HepG2 (cell line): ENCODE measurements at regions not wholly inside any gene's neighbourhood (a gene's known extent, or its start where the extent isn't known, plus 50 kb on each side); places are given as distances from the start of the nearest gene placed in this dataset.

Source experiments
- ATAC-seq: fragments of 200-7000 bp; cut with Tn5 transposase; 3 replicates; pipeline ENCODE4 v1.9.1; 2020; ENCODE audit warnings: mild to moderate bottlenecking, moderate library complexity
- BruUV-seq: library from RNA; stranded (reverse); fragments of 400-500 nt; replicated peaks from 2 replicates; lab custom pipeline; 2021; lab: Mats Ljungman, UMichigan
- CTCF ChIA-PET: fragments of 300-600 bp; formaldehyde crosslinking; extraction: SDS; loops from one replicate; lab custom pipeline; 2021; ENCODE audit warnings: low total read pairs, inconsistent platforms, low intra/inter-chr PET ratio; lab: Yijun Ruan, JAX
- POLR2A ChIA-PET: fragments of 350-600 bp; sonication (Branson Sonifier 250); formaldehyde crosslinking; loops from one replicate; lab custom pipeline; 2020; ENCODE audit warnings: antibody characterized with exemption, inconsistent platforms; lab: Yijun Ruan, JAX
- DNase-seq: peaks from one replicate; pipeline ENCODE4 v3.0.0-alpha.2; 2015; ENCODE audit warnings: low spot score
- FAIRE-seq: peaks from 3 replicates; lab custom pipeline; 2011; peaks lifted over from hg19 to GRCh38; lab: Jason Lieb, UNC
- H2AFZ ChIP-seq: one replicate; pipeline ENCODE4 v1.6.1; 2011; ENCODE audit warnings: low read length, inconsistent platforms
- H3K27ac ChIP-seq: fragments of 300-600 bp; 3 replicates; pipeline ENCODE4 v1.8.0; 2011; ENCODE audit warnings: mixed run types, mild to moderate bottlenecking, mixed read lengths, low read length, inconsistent platforms; ENCODE audit not compliant: insufficient read depth; ENCODE audit errors: extremely low read length
- H3K27me3 ChIP-seq, 2 experiments: fragments of 200-600 bp in 1 of 2; 2 replicates in 1 of 2; 3 replicates in 1 of 2; pipeline versions ENCODE4 v1.6.0 to v1.8.0; 2011; ENCODE audit warnings: low read length in 2 of 2, mild to moderate bottlenecking in 2 of 2, moderate library complexity in 2 of 2, inconsistent platforms in 1 of 2; ENCODE audit not compliant: insufficient read depth in 2 of 2, control insufficient read depth in 1 of 2
- H3K36me3 ChIP-seq, 2 experiments: fragments of 200-600 bp in 1 of 2; replicated peaks in 1 of 2; 2 replicates in 1 of 2; 3 replicates in 1 of 2; pipeline versions ENCODE4 v1.5.1 to v1.8.0; 2011; ENCODE audit warnings: low read length in 2 of 2, inconsistent platforms in 1 of 2; ENCODE audit not compliant: insufficient read depth in 2 of 2, control insufficient read depth in 1 of 2
- H3K4me1 ChIP-seq: 2 replicates; pipeline ENCODE4 v1.5.1; 2012; ENCODE audit warnings: low read length, inconsistent platforms; ENCODE audit not compliant: insufficient read depth
- H3K4me2 ChIP-seq: 2 replicates; pipeline ENCODE4 v1.6.0; 2011; ENCODE audit warnings: low read depth, low read length, inconsistent platforms
- H3K4me3 ChIP-seq, 3 experiments: fragments of 200-600 bp in 1 of 3; sonication (generic), shearing (Covaris generic) in 1 of 3; replicated peaks in 1 of 3; 2 replicates each; pipeline ENCODE4 v1.5.1; 2011 to 2016; ENCODE audit warnings: low read length in 3 of 3, inconsistent platforms in 2 of 3, low read depth in 2 of 3, mild to moderate bottlenecking in 2 of 3, control low read depth in 1 of 3, mixed read lengths in 1 of 3; ENCODE audit not compliant: insufficient read depth in 1 of 3
- H3K79me2 ChIP-seq: one replicate; pipeline ENCODE4 v1.6.1; 2011; ENCODE audit warnings: low read length, inconsistent platforms; ENCODE audit not compliant: insufficient read depth
- H3K9ac ChIP-seq: 2 replicates; pipeline ENCODE4 v1.6.0; 2011; ENCODE audit warnings: mild to moderate bottlenecking, low read depth, low read length, inconsistent platforms; ENCODE audit not compliant: insufficient read depth
- H3K9me3 ChIP-seq: 2 replicates; pipeline ENCODE4 v1.5.1; 2012; ENCODE audit warnings: mild to moderate bottlenecking, low read length
- H4K20me1 ChIP-seq: 2 replicates; pipeline ENCODE4 v1.6.0; 2011; ENCODE audit warnings: inconsistent platforms, mild to moderate bottlenecking, low read length, moderate library complexity; ENCODE audit not compliant: insufficient read depth
- ONECUT2 ChIP-seq: sonication (generic); formaldehyde crosslinking; IDR thresholded peaks from 2 replicates; pipeline ENCODE4 v1.4.0; 2020; ENCODE audit warnings: missing genetic modification reagents
- RBFOX2 ChIP-seq: fragments of 200-400 bp; formaldehyde crosslinking; IDR thresholded peaks from 2 replicates; pipeline ENCODE4 v1.6.1; 2017; ENCODE audit warnings: low read depth, mild to moderate bottlenecking, low read length
- RELA ChIP-seq: sonication (generic); formaldehyde crosslinking; IDR thresholded peaks from 2 replicates; pipeline ENCODE4 v1.4.0; 2020; ENCODE audit warnings: missing genetic modification reagents
- SOX13 ChIP-seq, 3 experiments: fragments of 450-650 bp in 1 of 3; sonication (generic) in 1 of 3; formaldehyde crosslinking in 1 of 3; IDR thresholded peaks in 2 of 3; conservative IDR thresholded peaks in 1 of 3; 2 replicates each; pipeline versions ENCODE4 v1.5.0 to v1.6.1; 2016 to 2020; ENCODE audit warnings: antibody characterized with exemption in 1 of 3, mild to moderate bottlenecking in 1 of 3, missing compliant biosample characterization in 1 of 3, missing genetic modification reagents in 1 of 3, moderate library complexity in 1 of 3
- ZBTB37 ChIP-seq: sonication (generic); formaldehyde crosslinking; IDR thresholded peaks from 2 replicates; pipeline ENCODE4 v1.4.0; 2020; ENCODE audit warnings: mild to moderate bottlenecking, missing genetic modification reagents
- ZNF136 ChIP-seq: sonication (generic); formaldehyde crosslinking; IDR thresholded peaks from 2 replicates; pipeline ENCODE4 v1.8.1; 2022; ENCODE audit warnings: low read depth, mild to moderate bottlenecking, moderate library complexity, missing genetic modification reagents
- ZNF496 ChIP-seq: sonication (generic); formaldehyde crosslinking; IDR thresholded peaks from 2 replicates; pipeline ENCODE4 v1.8.1; 2023; ENCODE audit warnings: mild to moderate bottlenecking, moderate library complexity, missing genetic modification reagents; ENCODE audit not compliant: insufficient replicate concordance
- ZNF552 ChIP-seq: sonication (generic); formaldehyde crosslinking; IDR thresholded peaks from 2 replicates; pipeline ENCODE4 v1.9.0; 2022; ENCODE audit warnings: missing genetic modification reagents, mild to moderate bottlenecking, borderline replicate concordance
- ZNF720 ChIP-seq: sonication (generic); formaldehyde crosslinking; IDR thresholded peaks from 2 replicates; pipeline ENCODE4 v1.4.0; 2020; ENCODE audit warnings: missing genetic modification reagents
- ZNF749 ChIP-seq: sonication (generic); formaldehyde crosslinking; IDR thresholded peaks from 2 replicates; pipeline ENCODE4 v1.8.0; 2022; ENCODE audit warnings: mild to moderate bottlenecking, missing genetic modification reagents, moderate library complexity, borderline replicate concordance
- ZNF788 ChIP-seq: sonication (generic); formaldehyde crosslinking; IDR thresholded peaks from 2 replicates; pipeline ENCODE4 v1.5.0; 2020; ENCODE audit warnings: mild to moderate bottlenecking, missing genetic modification reagents, borderline replicate concordance
- ZSCAN25 ChIP-seq: sonication (generic); formaldehyde crosslinking; IDR thresholded peaks from 2 replicates; pipeline ENCODE4 v1.8.0; 2022; ENCODE audit warnings: mild to moderate bottlenecking, missing genetic modification reagents
- WGBS: methylation state at CpG from one replicate; pipeline ENCODE4 v1.1.6; 2017; ENCODE audit warnings: low lambda C conversion rate; 5-methylcytosine and 5-hydroxymethylcytosine counted together
- in situ Hi-C: cut with HindIII; loops from 2 replicates; pipeline ENCODE4 v1.10.0; 2017; ENCODE audit warnings: low pct_unique_long_range_greater_than_20kb; ENCODE audit not compliant: extremely low pct_ligation_motif_present
- intact Hi-C: fragments of 100-400 bp; cut with micrococcal nuclease; formaldehyde crosslinking; loops from one replicate; pipeline ENCODE4 v1.10.0; 2022; ENCODE audit not compliant: unreplicated experiment
- TF ChIP-seq, protein P1 (sequence below): sonication (generic); formaldehyde crosslinking; IDR thresholded peaks from 2 replicates; pipeline ENCODE4 v1.9.0; 2021; ENCODE audit warnings: missing genetic modification reagents, borderline replicate concordance

DNA sequence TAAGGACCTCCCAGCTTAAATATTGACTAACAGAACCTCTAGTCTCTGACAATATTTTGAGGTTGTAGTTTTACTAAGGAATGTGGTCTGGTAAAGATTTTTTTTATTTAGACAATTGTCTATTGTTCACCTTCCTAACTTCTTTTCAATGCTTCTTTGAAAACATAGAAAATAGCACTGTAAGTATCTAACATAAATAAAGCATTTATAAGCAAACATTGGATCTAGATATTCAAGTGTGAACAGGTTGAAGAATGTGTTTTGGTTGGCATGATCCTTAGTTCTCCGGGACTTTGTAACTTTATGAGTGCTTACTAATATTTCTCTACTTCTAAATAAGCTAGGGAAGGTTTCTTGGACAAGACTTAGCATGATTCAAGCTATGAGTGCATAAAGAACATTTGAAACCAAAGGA, 285.4 kb upstream of the ARSJ start:
- DNase-seq (peak; percentile 1), FAIRE-seq (no peak), ATAC-seq (no peak)
- H4K20me1 ChIP-seq, result no peaks in the 10 kb centered on the region
- no peak overlapping the region for H3K4me3 ChIP-seq
- no peak for TF ChIP-seq ZNF749 (CRISPR knock-in tag)
- no peak for TF ChIP-seq SOX13 (IDR thresholded peaks at IDR 0.05)
- peak in 1 of 2 experiments; percentile 31; a peak in 1 of 4 replicates for TF ChIP-seq SOX13 (CRISPR knock-in tag; conservative IDR thresholded peaks at IDR 0.05 in 1 of 2, IDR thresholded peaks at IDR 0.05 in 1 of 2)
- intact Hi-C loops, result no loop called here
- 3% methylated on average over 1 of the region's 1 CpG for WGBS
- no peaks in the 10 kb centered on the region for H3K36me3 ChIP-seq
- no TSS peak for BruUV-seq
- no peaks in the 10 kb centered on the region for H3K79me2 ChIP-seq
- H3K9me3 ChIP-seq, result no peaks in the 10 kb centered on the region
- peaks cover 9% of the 10 kb centered on the region for H3K4me1 ChIP-seq
- in situ Hi-C loops, result no loop called here
- H2AFZ ChIP-seq, result no peak overlapping the region
- H3K4me2 ChIP-seq, result no peak overlapping the region
- POLR2A ChIA-PET, result no interaction called here
- no peak overlapping the region for H3K27ac ChIP-seq
- H3K27me3 ChIP-seq, result no peaks in the 10 kb centered on the region
- no peak overlapping the region for H3K9ac ChIP-seq
- CTCF ChIA-PET, result no interaction called here

GRCh38 chr4:114265342-114265741, 285.9 kb upstream of the ARSJ start:
- POLR2A ChIA-PET, result no interaction called here
- in situ Hi-C loops, result no loop called here
- no peak overlapping the region for H3K4me3 ChIP-seq
- H3K4me2 ChIP-seq, result no peak overlapping the region
- FAIRE-seq (no peak), DNase-seq (no peak), ATAC-seq (no peak)
- H3K79me2 ChIP-seq, result no peaks in the 10 kb centered on the region
- no peak overlapping the region for H3K27ac ChIP-seq
- H3K4me1 ChIP-seq, result peaks cover 9% of the 10 kb centered on the region
- H3K27me3 ChIP-seq, result no peaks in the 10 kb centered on the region
- WGBS, result 11% methylated on average over 3 of the region's 3 CpGs
- H3K9me3 ChIP-seq, result no peaks in the 10 kb centered on the region
- H3K36me3 ChIP-seq, result no peaks in the 10 kb centered on the region
- BruUV-seq, result no TSS peak
- intact Hi-C loops, result no loop called here
- no peak overlapping the region for H2AFZ ChIP-seq
- H4K20me1 ChIP-seq, result no peaks in the 10 kb centered on the region
- CTCF ChIA-PET, result no interaction called here
- H3K9ac ChIP-seq, result no peak overlapping the region
- TF ChIP-seq ZNF496 (CRISPR knock-in tag), result no peak
- TF ChIP-seq ZNF788 (CRISPR knock-in tag), result no peak
- no peak for TF ChIP-seq ZNF552 (CRISPR knock-in tag)
- no peak for TF ChIP-seq ZNF136 (CRISPR knock-in tag)
- TF ChIP-seq ZSCAN25 (CRISPR knock-in tag), result no peak
- TF ChIP-seq RELA (CRISPR knock-in tag), result no peak
- no peak for TF ChIP-seq RBFOX2
- TF ChIP-seq ONECUT2, result no peak
- TF ChIP-seq ZBTB37 (CRISPR knock-in tag), result no peak
- TF ChIP-seq ZNF720 (CRISPR knock-in tag), result no peak
- TF ChIP-seq, protein P1, sequence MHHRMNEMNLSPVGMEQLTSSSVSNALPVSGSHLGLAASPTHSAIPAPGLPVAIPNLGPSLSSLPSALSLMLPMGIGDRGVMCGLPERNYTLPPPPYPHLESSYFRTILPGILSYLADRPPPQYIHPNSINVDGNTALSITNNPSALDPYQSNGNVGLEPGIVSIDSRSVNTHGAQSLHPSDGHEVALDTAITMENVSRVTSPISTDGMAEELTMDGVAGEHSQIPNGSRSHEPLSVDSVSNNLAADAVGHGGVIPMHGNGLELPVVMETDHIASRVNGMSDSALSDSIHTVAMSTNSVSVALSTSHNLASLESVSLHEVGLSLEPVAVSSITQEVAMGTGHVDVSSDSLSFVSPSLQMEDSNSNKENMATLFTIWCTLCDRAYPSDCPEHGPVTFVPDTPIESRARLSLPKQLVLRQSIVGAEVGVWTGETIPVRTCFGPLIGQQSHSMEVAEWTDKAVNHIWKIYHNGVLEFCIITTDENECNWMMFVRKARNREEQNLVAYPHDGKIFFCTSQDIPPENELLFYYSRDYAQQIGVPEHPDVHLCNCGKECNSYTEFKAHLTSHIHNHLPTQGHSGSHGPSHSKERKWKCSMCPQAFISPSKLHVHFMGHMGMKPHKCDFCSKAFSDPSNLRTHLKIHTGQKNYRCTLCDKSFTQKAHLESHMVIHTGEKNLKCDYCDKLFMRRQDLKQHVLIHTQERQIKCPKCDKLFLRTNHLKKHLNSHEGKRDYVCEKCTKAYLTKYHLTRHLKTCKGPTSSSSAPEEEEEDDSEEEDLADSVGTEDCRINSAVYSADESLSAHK, result no peak
